Activated T-cell treated with anti-CD3 and anti-CD28 coated beads, Interleukin-2, amount 50 U/mL, for 4 hours (primary cell): ENCODE measurements at regions not wholly inside any gene's neighbourhood (a gene's known extent, or its start where the extent isn't known, plus 50 kb on each side); places are given as distances from the start of the nearest gene placed in this dataset.
A peak's percentile ranks its signal among the peaks of the same experiment; 100 is the strongest.

Experiments
- ATAC-seq, 2 donors: fragments of 200-7000 bp; cut with Tn5 transposase; one replicate each; pipeline ENCODE4 v1.10.0; 2021
- DNase-seq: peaks from one replicate; pipeline ENCODE4 v3.0.0-alpha.2; 2020
- H3K27me3 Mint-ChIP-seq: one replicate; pipeline ENCODE4 v1.8.0; 2021; ENCODE audit warnings: low read depth, mixed read lengths
- H3K36me3 Mint-ChIP-seq: one replicate; pipeline ENCODE4 v1.8.0; 2022; ENCODE audit warnings: mixed read lengths; ENCODE audit not compliant: insufficient read depth
- H3K4me1 Mint-ChIP-seq: one replicate; pipeline ENCODE4 v1.8.0; 2021; ENCODE audit warnings: low read depth, mixed read lengths
- H3K4me3 Mint-ChIP-seq: one replicate; pipeline ENCODE4 v1.8.0; 2021; ENCODE audit warnings: mild to moderate bottlenecking, moderate library complexity, mixed read lengths
- H3K9me3 Mint-ChIP-seq: one replicate; pipeline ENCODE4 v1.8.0; 2021; ENCODE audit warnings: mixed read lengths

GRCh38 chr12:76155157-76155670 is 70.7 kb upstream of the NAP1L1 start:
- Mint-ChIP-seq H3K36me3 (no peaks in the 10 kb centered on the region), H3K4me3 (no peak overlapping the region), H3K9me3 (no peaks in the 10 kb centered on the region), H3K4me1 (peaks cover 27% of the 10 kb centered on the region), H3K27me3 (no peaks in the 10 kb centered on the region)
- ATAC-seq (no peak), DNase-seq (no peak)

GRCh38 chr12:76153616-76154015 is 69.1 kb upstream of the NAP1L1 start:
- H3K4me3 Mint-ChIP-seq: no peak overlapping the region
- no peak for ATAC-seq
- no peak for DNase-seq

GRCh38 chr12:76152181-76152807 is 67.8 kb upstream of the NAP1L1 start:
- DNase-seq: no peak
- no peaks in the 10 kb centered on the region for H3K27me3 Mint-ChIP-seq
- H3K4me3 Mint-ChIP-seq: no peak overlapping the region
- H3K36me3 Mint-ChIP-seq: no peaks in the 10 kb centered on the region
- peaks cover 9% of the 10 kb centered on the region for H3K4me1 Mint-ChIP-seq
- peak; percentile 62 to 67 for ATAC-seq
- no peaks in the 10 kb centered on the region for H3K9me3 Mint-ChIP-seq

More at GRCh38 chr12:76153616-76154015, 69.1 kb upstream of the NAP1L1 start:
- no peaks in the 10 kb centered on the region for H3K27me3 Mint-ChIP-seq
- peaks cover 14% of the 10 kb centered on the region for H3K4me1 Mint-ChIP-seq
- no peaks in the 10 kb centered on the region for H3K9me3 Mint-ChIP-seq
- H3K36me3 Mint-ChIP-seq: no peaks in the 10 kb centered on the region

- Mint-ChIP-seq H3K4me3 (no peak overlapping the region), H3K9me3 (no peaks in the 10 kb centered on the region), H3K36me3 (no peaks in the 10 kb centered on the region), H3K4me1 (peaks cover 22% of the 10 kb centered on the region), H3K27me3 (no peaks in the 10 kb centered on the region)
- ATAC-seq: no peak
- DNase-seq: peak; percentile 45
These were observed 59.7 kb upstream of the NAP1L1 start for GRCh38 chr12:76144245-76144549.

- Mint-ChIP-seq H3K4me1 (peaks cover 22% of the 10 kb centered on the region), H3K4me3 (no peak overlapping the region), H3K9me3 (no peaks in the 10 kb centered on the region), H3K36me3 (no peaks in the 10 kb centered on the region), H3K27me3 (no peaks in the 10 kb centered on the region)
- peak; percentile 46 to 57 for ATAC-seq
- DNase-seq: no peak
These were observed 59.1 kb upstream of the NAP1L1 start for GRCh38 chr12:76143343-76144244.

- peaks cover 8% of the 10 kb centered on the region for H3K9me3 Mint-ChIP-seq
- no peaks in the 10 kb centered on the region for H3K27me3 Mint-ChIP-seq
- H3K4me1 Mint-ChIP-seq: peaks cover 22% of the 10 kb centered on the region
- DNase-seq (no peak), ATAC-seq (no peak)
- no peak overlapping the region for H3K4me3 Mint-ChIP-seq
- H3K36me3 Mint-ChIP-seq: no peaks in the 10 kb centered on the region
These were observed 57.8 kb upstream of the NAP1L1 start for GRCh38 chr12:76142305-76142704.

- H3K27me3 Mint-ChIP-seq: no peaks in the 10 kb centered on the region
- ATAC-seq: no peak
- H3K4me3 Mint-ChIP-seq: no peak overlapping the region
- H3K36me3 Mint-ChIP-seq: no peaks in the 10 kb centered on the region
- H3K9me3 Mint-ChIP-seq: peaks cover 8% of the 10 kb centered on the region
- DNase-seq: no peak
- peaks cover 11% of the 10 kb centered on the region for H3K4me1 Mint-ChIP-seq
These were observed 54.2 kb upstream of the NAP1L1 start for GRCh38 chr12:76138656-76139055.

GRCh38 chr12:76137606-76138005 is 53.1 kb upstream of the NAP1L1 start:
- no peak for DNase-seq
- Mint-ChIP-seq H3K4me3 (no peak overlapping the region), H3K27me3 (no peaks in the 10 kb centered on the region), H3K36me3 (no peaks in the 10 kb centered on the region), H3K9me3 (peaks cover 8% of the 10 kb centered on the region), H3K4me1 (peaks cover 3% of the 10 kb centered on the region)
- ATAC-seq: no peak

GRCh38 chr12:76135456-76135855 is 51.0 kb upstream of the NAP1L1 start:
- Mint-ChIP-seq H3K4me3 (no peak overlapping the region), H3K27me3 (peaks cover 3% of the 10 kb centered on the region), H3K4me1 (no peaks in the 10 kb centered on the region), H3K9me3 (peaks cover 8% of the 10 kb centered on the region), H3K36me3 (no peaks in the 10 kb centered on the region)
- no peak for ATAC-seq
- DNase-seq: no peak
